H1 (cell line): ENCODE measurements at regions not wholly inside any gene's neighbourhood (a gene's known extent, or its start where the extent isn't known, plus 50 kb on each side); places are given as distances from the start of the nearest gene placed in this dataset.

Source experiments
- CTCF ChIA-PET: fragments of 300-600 bp; sonication (Branson Sonifier 250); formaldehyde crosslinking; loops from one replicate; lab custom pipeline; 2021; ENCODE audit not compliant: partially characterized antibody; lab: Charles Lee
- POLR2A ChIA-PET: fragments of 300-600 bp; sonication (Branson Sonifier 250); formaldehyde crosslinking; loops from one replicate; lab custom pipeline; 2021; ENCODE audit warnings: inconsistent platforms; ENCODE audit not compliant: partially characterized antibody; lab: Charles Lee
- DNase-seq, 2 experiments: peaks; one replicate each; pipeline versions ENCODE4 v3.0.0 to v3.0.0-alpha.2; 2010 to 2022; ENCODE audit warnings: low spot score in 2 of 2, low read depth in 1 of 2, mixed read lengths in 1 of 2
- FAIRE-seq: peaks from 2 replicates; lab custom pipeline; 2011; peaks lifted over from hg19 to GRCh38; lab: Jason Lieb, UNC
- H2AFZ ChIP-seq: 2 replicates; pipeline ENCODE4 v1.8.1; 2012; ENCODE audit warnings: low read length, inconsistent platforms
- H2AK5ac ChIP-seq: 2 replicates; pipeline ENCODE4 v1.6.1; 2013; ENCODE audit warnings: low read depth, low read length
- H2BK120ac ChIP-seq: replicated peaks from 2 replicates; pipeline ENCODE3; 2013; ENCODE audit warnings: low read depth, low read length, inconsistent platforms
- H2BK12ac ChIP-seq: 2 replicates; pipeline ENCODE4 v1.6.1; 2013; ENCODE audit warnings: low read depth, low read length
- H2BK15ac ChIP-seq: 2 replicates; pipeline ENCODE4 v1.6.1; 2013; ENCODE audit warnings: low read length
- H2BK20ac ChIP-seq: 2 replicates; pipeline ENCODE4 v1.6.1; 2013; ENCODE audit warnings: low read length
- H2BK5ac ChIP-seq: 2 replicates; pipeline ENCODE4 v1.6.1; 2013; ENCODE audit warnings: low read depth, low read length
- H3K14ac ChIP-seq: 2 replicates; pipeline ENCODE4 v1.6.1; 2013; ENCODE audit warnings: inconsistent platforms; ENCODE audit not compliant: insufficient read length
- H3K18ac ChIP-seq: 2 replicates; pipeline ENCODE4 v1.6.1; 2013; ENCODE audit warnings: low read length; ENCODE audit errors: extremely low read depth
- H3K23ac ChIP-seq: 2 replicates; pipeline ENCODE4 v1.6.1; 2013; ENCODE audit warnings: inconsistent platforms; ENCODE audit not compliant: insufficient read length
- H3K23me2 ChIP-seq: 2 replicates; pipeline ENCODE4 v1.6.1; 2013; ENCODE audit warnings: low read depth, low read length
- H3K27ac ChIP-seq: 2 replicates; pipeline ENCODE4 v1.6.1; 2011; ENCODE audit warnings: low read depth, low read length, inconsistent platforms
- H3K27me3 ChIP-seq, 4 experiments: replicated peaks in 1 of 4; 1 replicate in 1 of 4; 2 replicates in 3 of 4; pipeline versions ENCODE4 v1.6.1 to v1.8.1; 2011 to 2013; ENCODE audit warnings: low read length in 3 of 4, mild to moderate bottlenecking in 3 of 4, inconsistent platforms in 2 of 4, mixed read lengths in 2 of 4, moderate library complexity in 1 of 4; ENCODE audit not compliant: control insufficient read depth in 3 of 4, insufficient read depth in 3 of 4; ENCODE audit errors: extremely low read depth in 1 of 4
- H3K36me3 ChIP-seq, 4 experiments: 2 replicates each; pipeline versions ENCODE4 v1.6.1 to v1.8.1; 2011 to 2013; ENCODE audit warnings: mild to moderate bottlenecking in 4 of 4, low read length in 3 of 4, moderate library complexity in 2 of 4, control low read depth in 1 of 4, inconsistent platforms in 1 of 4; ENCODE audit not compliant: insufficient read depth in 4 of 4, control insufficient read depth in 2 of 4
- H3K4ac ChIP-seq: replicated peaks from 2 replicates; pipeline ENCODE3; 2013; ENCODE audit warnings: low read length, low read depth, mixed read lengths, inconsistent platforms; ENCODE audit not compliant: insufficient read length
- H3K4me1 ChIP-seq, 4 experiments: replicated peaks in 1 of 4; 1 replicate in 1 of 4; 2 replicates in 3 of 4; pipeline versions ENCODE4 v1.6.1 to v1.8.1; 2011 to 2013; ENCODE audit warnings: low read length in 3 of 4, inconsistent platforms in 2 of 4, mixed read lengths in 1 of 4; ENCODE audit not compliant: insufficient read depth in 4 of 4, control insufficient read depth in 3 of 4
- H3K4me2 ChIP-seq, 2 experiments: 2 replicates each; pipeline versions ENCODE4 v1.6.1 to v1.8.1; 2011 to 2013; ENCODE audit warnings: low read depth in 2 of 2, low read length in 2 of 2, control low read depth in 1 of 2, inconsistent platforms in 1 of 2, mild to moderate bottlenecking in 1 of 2; ENCODE audit not compliant: insufficient read depth in 1 of 2
- H3K4me3 ChIP-seq, 4 experiments: fragments of 200-600, 300-600 bp in 1 of 4; sonication (generic), shearing (Covaris generic), sonication (Bioruptor Twin) in 1 of 4; 2 replicates each; pipeline versions ENCODE4 v1.5.1 to v1.8.1; 2011 to 2016; ENCODE audit warnings: low read length in 4 of 4, low read depth in 3 of 4, control low read depth in 2 of 4, inconsistent platforms in 2 of 4, mild to moderate bottlenecking in 2 of 4, mixed read lengths in 1 of 4, moderate library complexity in 1 of 4; ENCODE audit not compliant: insufficient read depth in 2 of 4; ENCODE audit errors: extremely low read depth in 1 of 4
- H3K56ac ChIP-seq: replicated peaks from 2 replicates; pipeline ENCODE3; 2013; ENCODE audit warnings: low read depth, mild to moderate bottlenecking, mixed read lengths, low read length, inconsistent platforms; ENCODE audit not compliant: insufficient read length
- H3K79me1 ChIP-seq: 2 replicates; pipeline ENCODE4 v1.6.1; 2013; ENCODE audit warnings: low read depth, low read length, control low read depth
- H3K79me2 ChIP-seq, 2 experiments: 2 replicates each; pipeline versions ENCODE4 v1.6.1 to v1.8.1; 2012 to 2013; ENCODE audit warnings: low read length in 2 of 2, mild to moderate bottlenecking in 2 of 2, inconsistent platforms in 1 of 2; ENCODE audit not compliant: insufficient read depth in 2 of 2, control insufficient read depth in 1 of 2
- H3K9ac ChIP-seq, 4 experiments: replicated peaks in 1 of 4; 1 replicate in 1 of 4; 2 replicates in 3 of 4; pipeline versions ENCODE4 v1.6.1 to v1.8.1; 2011 to 2013; ENCODE audit warnings: low read depth in 3 of 4, low read length in 3 of 4, control low read depth in 2 of 4, mild to moderate bottlenecking in 2 of 4, moderate library complexity in 2 of 4, inconsistent platforms in 1 of 4; ENCODE audit errors: extremely low read depth in 1 of 4
- H3K9me3 ChIP-seq, 2 experiments: 2 replicates each; pipeline versions ENCODE4 v1.6.1 to v1.8.1; 2012 to 2013; ENCODE audit warnings: mild to moderate bottlenecking in 2 of 2, moderate library complexity in 2 of 2, control low read depth in 1 of 2, inconsistent platforms in 1 of 2, low read depth in 1 of 2, low read length in 1 of 2, mixed read lengths in 1 of 2; ENCODE audit not compliant: insufficient read depth in 2 of 2
- H4K20me1 ChIP-seq, 2 experiments: replicated peaks in 1 of 2; 2 replicates each; pipeline versions ENCODE3 to v1.8.1; 2011 to 2013; ENCODE audit warnings: inconsistent platforms in 2 of 2, low read length in 2 of 2, mild to moderate bottlenecking in 1 of 2; ENCODE audit not compliant: insufficient read depth in 2 of 2, control insufficient read depth in 1 of 2
- H4K5ac ChIP-seq: 2 replicates; pipeline ENCODE4 v1.6.1; 2013; ENCODE audit warnings: low read length, low read depth, mixed read lengths, inconsistent platforms; ENCODE audit not compliant: insufficient read length
- H4K8ac ChIP-seq: 2 replicates; pipeline ENCODE4 v1.8.0; 2013; ENCODE audit warnings: mild to moderate bottlenecking, moderate library complexity, low read length, inconsistent platforms; ENCODE audit not compliant: insufficient read depth; ENCODE audit errors: extremely low read depth
- H4K91ac ChIP-seq: replicated peaks from 2 replicates; pipeline ENCODE3; 2013; ENCODE audit warnings: low read length, mixed read lengths, inconsistent platforms; ENCODE audit not compliant: insufficient read length
- EZH2 ChIP-seq: fragments of 200-600 bp; sonication (generic); IDR thresholded peaks from 2 replicates; pipeline ENCODE4 v1.7.1; 2012; ENCODE audit warnings: low read depth, mild to moderate bottlenecking, moderate library complexity, low read length, inconsistent platforms; ENCODE audit not compliant: severe bottlenecking
- WGBS, 2 experiments: shearing (Covaris generic) in 1 of 2; methylation state at CpG; one replicate each; pipeline versions ENCODE4 v1.1.6 to v1.1.7; 2013 to 2015; ENCODE audit warnings: low lambda C conversion rate in 2 of 2, mixed read lengths in 2 of 2, inconsistent platforms in 1 of 2, low coverage in 1 of 2, missing lambda C conversion rate in 1 of 2; ENCODE audit not compliant: insufficient replicate concordance in 2 of 2, insufficient coverage in 1 of 2, insufficient read length in 1 of 2; ENCODE audit errors: extremely low coverage in 1 of 2, missing lambda C conversion rate in 1 of 2; 5-methylcytosine and 5-hydroxymethylcytosine counted together

GRCh38 chr6:141212296-141212695, 920.4 kb upstream of the GJE1 start:
- 50% methylated on average over 1 of the region's 1 CpG; no CpG with 5 or more reads in 1 of the 2 experiments for WGBS, 2 experiments
- Histone ChIP-seq H3K9me3 (peaks cover 0 to 2% of the 10 kb centered on the region in 2 experiments; a peak in 1 of 4 replicates), H2BK15ac (no peak overlapping the region), H3K79me2 (no peaks in the 10 kb centered on the region), H2BK120ac (no peak overlapping the region), H3K23me2 (no peaks in the 10 kb centered on the region), H3K9ac (no peak overlapping the region), H2BK20ac (no peak overlapping the region; the same call in 1 of the 2 replicates), H3K27me3 (no peaks in the 10 kb centered on the region)
- TF ChIP-seq EZH2: no peak
- TF ChIP-seq, all 59 proteins: peak for 0
- H3K23ac ChIP-seq: no peak overlapping the region
- H3K4me1 ChIP-seq: no peaks in the 10 kb centered on the region
- no peak overlapping the region for H3K18ac ChIP-seq
- no peak overlapping the region for H3K27ac ChIP-seq
- H3K56ac ChIP-seq: no peak overlapping the region
- POLR2A ChIA-PET: no interaction called here
- 0 out of 2 replicates have a peak overlapping the region, but pooled peaks have one; percentile 44 for H2AFZ ChIP-seq
- DNase-seq (no peak), FAIRE-seq (no peak)
- no peak overlapping the region for H4K91ac ChIP-seq
- no peak overlapping the region for H3K14ac ChIP-seq
- no peak overlapping the region for H4K5ac ChIP-seq
- no peak overlapping the region for H2BK5ac ChIP-seq
- no peaks in the 10 kb centered on the region for H3K36me3 ChIP-seq
- no peaks in the 10 kb centered on the region for H4K20me1 ChIP-seq
- H4K8ac ChIP-seq: no peak overlapping the region
- no peak overlapping the region for H2AK5ac ChIP-seq
- CTCF ChIA-PET: interaction anchor here (0.7 kb wide), 1 partner anchor 11 kb away, joined by 3 read pairs; no protein-coding TSS in a partner anchor
- H2BK12ac ChIP-seq: no peak overlapping the region
- no peaks in the 10 kb centered on the region for H3K79me1 ChIP-seq
- no peak overlapping the region for H3K4me3 ChIP-seq
- H3K4ac ChIP-seq: no peak overlapping the region
- no peak overlapping the region for H3K4me2 ChIP-seq
